Left colon (tissue), 2 donors: ENCODE measurements at regions not wholly inside any gene's neighbourhood (a gene's known extent, or its start where the extent isn't known, plus 50 kb on each side); places are given as distances from the start of the nearest gene placed in this dataset.
"Not testable (repeated sequence)": the region's sequence is repeated elsewhere in the genome, so short reads cannot be mapped to it uniquely, and the experiment has no call there.

Experiments used
- ATAC-seq: fragments of 200-7000 bp; cut with Tn5 transposase; one replicate; pipeline ENCODE4 v1.9.1; 2020; ENCODE audit warnings: mild to moderate bottlenecking, moderate library complexity
- DNase-seq, 2 donors: peaks; one replicate each; pipeline ENCODE4 v3.0.0-alpha.2; 2020
- intact Hi-C, 2 donors: fragments of 100-400 bp; cut with DNase I in 1 of 2; cut with micrococcal nuclease in 1 of 2; formaldehyde crosslinking; loops; one replicate each; pipeline versions ENCODE4 v1.11.2 to v1.14.0; 2022; cut with DNase I, micrococcal nuclease
- donor health status: DM: no; HTN: no; CAD: no.
- donor health status: DM: yes; HTN: yes; CAD: no.

DNA sequence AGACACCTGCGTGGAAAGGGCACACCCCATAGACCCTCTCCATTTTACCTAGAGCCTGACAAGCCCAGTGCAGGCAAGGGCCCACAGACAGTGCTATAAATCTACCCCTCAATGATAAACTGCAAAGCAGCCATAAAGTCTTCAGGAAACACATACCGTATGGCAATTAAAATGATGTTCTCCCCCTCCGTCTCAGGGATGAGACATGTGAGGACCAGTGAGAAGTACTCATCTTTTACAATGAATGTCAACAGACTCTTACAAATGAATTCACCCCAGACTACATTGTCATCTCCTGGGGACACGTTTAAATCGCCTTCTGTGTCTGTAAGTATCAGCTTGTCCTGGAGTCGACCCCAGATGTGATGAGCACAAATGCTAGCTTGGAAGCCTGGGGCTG, 362.7 kb downstream of the ADGRD1 start:
- ATAC-seq (no peak), DNase-seq (no peak)
- intact Hi-C loops: no loop called here

DNA sequence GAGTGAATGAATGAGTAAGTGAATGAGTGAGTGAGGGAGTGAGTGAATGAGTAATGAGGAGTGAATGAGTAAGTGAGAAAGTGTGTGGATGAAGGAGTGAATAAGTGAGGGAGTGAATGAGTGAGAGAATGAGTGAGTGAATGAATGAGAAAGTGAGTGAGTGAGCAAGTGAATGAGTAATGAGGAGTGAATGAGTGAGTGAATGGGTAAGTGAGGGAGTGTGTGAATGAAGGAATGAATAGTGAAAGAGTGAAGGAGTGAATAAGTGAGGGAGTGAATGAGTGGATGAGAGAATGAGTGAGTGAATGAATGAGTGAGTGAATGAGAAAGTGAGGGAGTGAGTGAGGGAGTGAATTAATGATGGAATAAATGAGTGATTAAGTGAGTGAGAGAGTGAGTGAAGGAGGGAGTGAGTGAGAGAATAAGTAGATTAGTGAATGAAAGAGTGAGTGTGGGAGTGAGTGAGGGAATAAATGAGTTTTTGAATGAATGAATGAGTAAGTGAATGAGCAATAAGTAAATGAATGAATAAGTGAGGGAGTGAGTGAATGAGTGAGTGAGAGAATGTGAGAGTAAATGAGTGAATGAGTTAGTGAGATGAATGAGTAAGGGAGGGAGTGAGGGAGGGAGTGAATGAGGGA, 364.5 kb downstream of the ADGRD1 start:
- DNase-seq: no peak
- no peak for ATAC-seq
- intact Hi-C loops: no loop called here

DNA sequence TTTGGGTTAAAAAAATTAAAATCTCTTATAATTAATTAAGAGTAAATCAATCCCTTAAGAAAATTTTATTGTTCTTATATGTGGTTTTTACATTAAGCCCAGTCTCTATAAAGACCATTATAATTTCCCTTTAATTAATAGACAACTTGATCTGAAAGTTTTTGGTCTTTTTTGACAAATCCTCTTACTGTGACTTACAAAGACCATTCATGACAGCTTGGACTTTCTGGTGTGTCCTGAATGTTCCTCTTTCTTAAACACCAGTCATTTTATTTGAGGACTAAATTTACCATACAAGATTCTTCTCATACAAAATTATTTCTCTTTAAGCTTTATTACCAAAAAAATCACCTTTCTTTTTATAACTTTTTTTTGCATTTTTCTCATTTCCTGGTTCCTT, 368.3 kb downstream of the ADGRD1 start:
- ATAC-seq (no peak), DNase-seq (no peak)
- intact Hi-C loops: no loop called here

DNA sequence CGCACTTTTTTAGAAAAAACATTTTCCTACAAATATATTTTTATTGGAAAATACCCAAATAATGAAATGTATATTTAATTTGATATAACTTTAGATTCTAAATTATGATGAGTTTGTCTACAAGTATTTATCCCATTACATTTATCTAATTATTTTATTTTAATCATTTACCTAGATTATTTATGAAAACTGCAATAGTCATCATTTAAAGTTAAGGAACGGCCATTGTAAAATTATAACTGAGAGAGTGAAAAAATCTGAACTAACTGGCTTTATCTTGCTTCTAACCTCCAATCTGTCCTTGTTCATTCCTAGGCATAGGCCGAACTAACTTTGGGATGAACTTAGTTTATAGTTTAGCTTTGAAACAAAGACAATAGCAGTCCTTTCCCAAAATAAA, 368.8 kb downstream of the ADGRD1 start:
- intact Hi-C loops, ATAC-seq, DNase-seq: not testable (repeated sequence)

DNA sequence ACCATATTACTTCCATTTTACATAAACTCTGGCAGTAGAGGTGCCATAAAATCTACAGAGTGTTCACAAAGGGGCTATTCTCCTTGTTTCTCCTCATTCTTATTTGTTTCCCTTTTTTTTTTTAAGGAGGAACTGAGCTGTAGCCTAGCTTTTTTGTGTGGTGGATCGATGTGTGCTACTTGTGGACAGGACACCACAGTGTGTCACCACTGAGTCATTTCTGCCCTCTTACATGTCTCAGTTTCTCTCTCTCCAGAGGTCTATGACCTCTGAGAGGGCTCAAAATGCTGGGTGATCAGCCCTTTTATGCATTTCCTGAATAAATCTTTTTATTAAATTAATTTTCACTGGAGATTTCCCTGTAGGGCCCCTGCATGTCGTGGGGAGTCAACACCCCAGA, 370.2 kb downstream of the ADGRD1 start:
- intact Hi-C loops: no loop called here
- DNase-seq (no peak), ATAC-seq (no peak)

DNA sequence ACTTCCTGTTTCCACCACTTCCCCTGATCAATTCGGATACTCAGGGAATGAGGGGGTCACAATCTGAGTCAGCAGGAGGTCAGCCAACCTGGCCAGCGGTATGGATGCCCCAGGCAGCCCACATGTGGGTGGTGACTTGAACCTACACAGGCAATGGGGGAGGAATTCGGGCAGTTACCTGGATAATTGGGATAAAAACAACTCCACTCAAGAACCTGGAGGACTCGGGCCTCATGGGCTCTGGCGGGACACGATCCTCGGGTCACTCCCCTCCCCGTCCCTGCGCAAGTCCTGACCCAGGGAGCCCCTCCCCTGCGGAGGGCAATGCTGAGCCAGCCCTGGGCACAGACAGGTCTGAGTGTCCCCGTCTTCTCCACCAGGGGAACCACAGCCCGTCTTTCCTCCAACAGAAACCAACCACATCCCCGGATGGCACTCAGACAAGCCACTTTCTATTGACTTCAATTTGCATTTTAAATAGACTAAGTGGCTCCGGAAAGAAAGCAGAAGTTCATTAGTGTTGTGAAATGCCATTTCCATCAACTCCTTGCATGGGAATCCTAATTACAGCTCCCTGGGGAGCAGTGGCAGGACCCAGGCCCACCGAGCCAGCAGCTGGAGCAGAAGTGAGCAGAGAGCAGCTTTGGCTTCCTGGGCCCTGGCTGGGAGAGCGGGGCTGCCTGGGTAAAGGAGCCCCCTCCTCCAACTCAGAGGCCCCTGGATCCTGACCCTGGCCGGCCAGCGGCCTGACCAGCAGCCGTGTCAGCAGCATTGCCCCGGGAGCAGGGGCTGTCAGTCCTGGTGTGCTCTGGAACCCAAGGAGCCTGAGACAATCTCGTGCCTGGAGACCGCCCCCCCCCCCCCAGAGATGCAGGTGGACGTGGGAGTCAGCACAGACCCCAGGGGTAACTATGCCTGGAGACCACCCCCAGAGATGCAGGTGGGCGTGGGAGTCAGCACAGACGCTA, 374.1 kb downstream of the ADGRD1 start:
- no peak for DNase-seq
- intact Hi-C loops: no loop called here
- ATAC-seq: no peak

DNA sequence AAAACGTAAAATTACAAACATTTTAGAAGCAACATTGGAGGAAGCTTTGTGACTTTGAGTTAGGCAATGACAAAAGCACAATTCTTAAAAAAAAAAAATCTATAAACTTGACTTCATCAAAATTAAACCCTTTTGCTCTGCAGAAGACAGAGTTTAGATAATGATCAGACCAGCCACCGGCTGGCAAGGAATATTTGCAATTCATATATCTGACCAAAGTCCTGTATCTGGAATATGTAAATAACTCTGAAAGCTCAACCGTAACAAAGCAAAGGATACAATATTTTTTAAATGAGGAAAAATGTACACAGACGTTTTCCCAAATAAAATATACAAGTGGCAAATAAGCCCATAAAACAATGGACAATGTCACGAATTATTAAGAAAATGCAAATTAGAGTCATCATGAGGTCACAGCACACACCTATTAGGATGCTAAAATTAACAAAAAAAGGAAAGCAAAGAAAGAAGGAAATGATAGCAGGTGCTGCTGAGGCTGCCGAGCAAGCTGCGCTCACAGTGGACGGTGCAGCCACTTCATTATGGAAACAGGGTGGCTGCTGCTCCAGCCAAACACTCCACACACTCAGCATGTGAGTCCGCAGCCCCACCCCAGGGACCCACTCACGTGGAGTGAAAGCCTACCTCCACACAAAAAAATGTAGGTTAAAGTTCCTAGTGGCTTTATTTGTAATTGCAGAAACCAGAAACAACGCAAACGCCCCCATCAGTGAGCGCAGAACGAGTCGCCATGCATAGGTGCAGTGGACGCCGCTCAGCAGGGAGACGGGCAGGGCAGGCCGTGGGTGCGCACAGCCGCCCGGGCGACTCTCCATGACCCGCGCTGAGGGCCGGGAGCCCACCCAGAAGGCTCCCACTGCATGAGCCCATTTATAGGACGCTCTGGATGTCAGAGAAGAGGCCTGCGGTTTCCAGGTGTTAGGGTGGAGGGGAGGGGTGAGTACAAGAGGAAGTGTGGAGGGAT, 375.4 kb downstream of the ADGRD1 start:
- intact Hi-C loops, DNase-seq, ATAC-seq: not testable (repeated sequence)

DNA sequence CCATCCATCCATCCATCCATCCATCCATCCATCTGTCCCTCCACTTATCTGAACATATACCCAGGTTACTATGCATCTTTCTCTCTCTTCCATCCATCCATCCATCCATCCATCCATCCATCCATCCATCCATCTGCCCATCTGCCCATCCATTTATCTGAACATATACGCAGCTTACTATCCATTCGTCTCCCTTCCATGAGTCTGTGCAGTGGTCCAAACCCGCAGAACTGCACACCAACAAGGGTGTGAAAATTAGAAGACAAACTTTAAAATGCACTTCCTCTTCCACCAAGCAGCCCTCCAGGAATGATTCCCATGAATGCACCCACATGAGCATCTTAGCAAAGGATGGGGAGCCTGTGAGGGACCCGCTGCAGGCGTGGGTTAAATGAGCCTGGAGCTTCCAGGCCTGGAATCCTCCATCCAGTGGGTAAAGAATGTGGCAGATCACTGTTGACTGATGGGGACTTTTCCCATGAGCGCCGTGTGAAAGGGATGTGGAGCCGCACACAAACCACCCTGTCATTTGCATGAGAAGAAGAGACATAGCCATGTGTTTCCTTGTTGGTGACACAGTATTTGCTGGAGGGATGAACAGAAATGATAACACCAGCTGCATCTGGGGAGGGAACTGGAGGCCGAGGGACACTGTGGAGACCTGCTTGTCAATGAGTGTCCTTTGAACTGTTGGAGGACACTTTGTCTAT, 376.6 kb downstream of the ADGRD1 start:
- ATAC-seq: no peak

DNA sequence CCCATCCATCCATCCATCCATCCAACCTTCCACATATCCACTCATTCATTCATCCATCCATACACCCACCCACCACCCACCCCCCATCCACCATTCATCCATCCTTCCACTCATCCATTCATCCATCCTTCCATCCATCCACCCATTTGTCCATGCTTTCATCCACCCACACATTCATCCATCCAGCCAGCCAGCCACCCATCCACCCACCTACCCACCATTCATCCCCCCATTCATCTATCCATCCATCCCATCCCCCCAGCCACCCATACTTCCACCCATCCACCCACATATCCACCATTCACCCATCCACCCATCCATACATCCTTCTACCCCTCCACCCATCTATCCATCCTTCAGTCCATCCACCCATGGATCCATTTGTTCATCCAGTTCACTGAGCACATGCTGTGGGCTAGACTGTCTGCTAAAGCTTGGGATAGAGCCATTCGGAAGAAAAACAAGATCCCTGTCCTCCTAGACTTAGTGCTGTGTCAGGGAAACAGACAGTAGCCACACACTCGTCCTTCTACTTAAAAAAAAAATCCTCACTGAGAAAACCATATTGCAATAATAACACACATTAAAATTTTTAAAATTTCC, 377.5 kb downstream of the ADGRD1 start:
- DNase-seq (no peak), ATAC-seq (no peak)
- intact Hi-C loops: no loop called here

More for the DNA sequence above, 376.6 kb downstream of the ADGRD1 start:
- no peak for DNase-seq
- intact Hi-C loops: no loop called here

DNA sequence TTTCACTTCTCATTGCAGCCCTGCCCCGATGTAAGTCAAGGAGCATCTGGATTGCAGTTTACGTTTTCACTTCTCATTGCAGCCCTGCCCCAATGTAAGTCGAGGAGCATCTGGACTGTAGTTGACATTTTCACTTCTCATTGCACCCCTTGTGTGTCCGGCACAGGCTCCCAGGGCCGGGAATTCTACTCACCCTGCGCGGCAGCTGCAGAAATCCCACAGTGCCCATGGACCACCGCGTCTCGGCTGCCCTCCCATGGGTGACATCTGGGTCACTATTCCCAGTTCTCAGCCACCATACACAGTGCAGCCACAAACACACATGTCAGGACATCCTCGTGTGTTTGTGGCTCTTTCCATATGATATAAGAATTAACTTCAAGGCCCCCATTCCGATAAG, 378.5 kb downstream of the ADGRD1 start:
- intact Hi-C loops: no loop called here
- ATAC-seq: no peak
- DNase-seq: no peak

DNA sequence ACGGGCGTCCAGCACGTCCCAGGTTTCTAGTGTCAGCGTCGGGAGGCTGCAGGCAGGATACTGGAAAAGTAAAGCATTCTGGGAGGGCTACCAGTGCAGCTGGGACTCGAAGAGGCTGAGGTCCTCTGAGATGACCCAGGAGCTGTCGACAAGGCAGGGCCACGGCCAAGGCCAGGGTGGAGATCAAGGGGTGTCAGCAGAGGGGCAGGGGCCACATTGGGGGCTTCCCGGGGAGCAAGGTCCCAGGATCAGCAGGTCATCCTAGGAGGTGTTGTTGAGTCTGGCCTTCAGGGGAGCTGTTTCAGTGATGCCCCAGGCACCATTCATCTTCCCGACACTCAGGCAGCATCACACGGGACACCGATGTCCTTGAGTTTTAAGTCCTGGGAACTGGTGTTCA, 377.8 kb upstream of the SFSWAP start:
- ATAC-seq (no peak), DNase-seq (no peak)
- intact Hi-C loops: no loop called here

DNA sequence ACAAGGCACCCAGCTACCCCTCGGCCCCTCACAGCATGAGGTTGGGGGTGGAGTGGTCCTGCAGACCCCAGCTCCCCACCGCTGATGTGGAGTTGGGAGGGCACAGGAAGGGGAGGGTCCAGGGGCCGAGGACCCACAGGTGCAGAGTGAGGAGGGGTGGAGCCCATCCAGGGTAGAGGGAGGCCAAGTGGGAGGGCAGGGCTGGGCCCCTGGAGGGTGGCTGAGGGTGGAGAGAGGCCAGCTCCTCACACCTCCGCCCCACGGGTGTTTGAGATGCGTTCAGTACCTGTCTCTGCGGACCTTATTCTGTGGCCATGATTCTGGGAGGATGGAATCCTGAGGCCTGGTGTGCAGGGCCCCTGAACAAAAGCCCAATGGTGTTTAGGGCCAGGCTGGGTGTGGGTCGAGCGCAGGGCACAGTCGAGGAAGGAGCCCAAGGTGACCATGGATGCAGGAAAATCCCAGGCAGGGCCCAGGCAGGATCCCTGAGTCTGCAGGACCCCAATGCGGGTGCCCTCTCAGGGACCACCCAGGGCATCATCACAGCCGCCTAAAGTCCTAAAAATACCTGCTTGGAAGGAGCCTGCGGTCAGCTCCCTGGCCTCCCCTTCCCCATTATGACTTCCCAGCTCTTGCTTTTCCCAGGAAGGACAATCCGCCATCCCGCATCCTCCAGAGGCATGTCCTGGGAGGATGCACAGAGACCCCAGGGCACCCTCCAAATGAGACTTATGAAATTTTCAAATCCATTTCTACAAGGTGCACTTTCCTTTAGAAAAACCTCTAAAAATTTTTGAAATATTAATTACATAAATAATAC, 377.1 kb upstream of the SFSWAP start:
- DNase-seq (no peak), ATAC-seq (no peak)
- intact Hi-C loops: no loop called here

DNA sequence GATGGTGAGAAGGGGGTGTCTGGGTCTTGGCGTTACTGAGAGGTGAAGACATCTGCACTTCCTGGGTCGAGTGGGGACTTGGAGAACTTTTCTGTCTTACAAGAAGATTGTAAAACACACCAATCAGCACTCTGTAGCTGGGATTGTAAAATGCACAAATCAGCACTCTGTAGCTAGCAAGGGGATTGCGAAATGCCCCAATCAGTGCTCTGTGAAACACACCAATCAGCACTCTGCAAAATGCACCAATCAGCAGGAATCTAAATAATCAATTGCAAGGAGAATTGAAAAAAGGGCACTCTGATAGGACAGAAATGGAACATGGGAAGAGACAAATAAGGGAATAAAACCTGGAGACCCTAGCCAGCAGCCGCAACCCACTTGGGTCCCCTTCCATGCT, 376.1 kb upstream of the SFSWAP start:
- intact Hi-C loops: no loop called here
- no peak for ATAC-seq
- DNase-seq: no peak

DNA sequence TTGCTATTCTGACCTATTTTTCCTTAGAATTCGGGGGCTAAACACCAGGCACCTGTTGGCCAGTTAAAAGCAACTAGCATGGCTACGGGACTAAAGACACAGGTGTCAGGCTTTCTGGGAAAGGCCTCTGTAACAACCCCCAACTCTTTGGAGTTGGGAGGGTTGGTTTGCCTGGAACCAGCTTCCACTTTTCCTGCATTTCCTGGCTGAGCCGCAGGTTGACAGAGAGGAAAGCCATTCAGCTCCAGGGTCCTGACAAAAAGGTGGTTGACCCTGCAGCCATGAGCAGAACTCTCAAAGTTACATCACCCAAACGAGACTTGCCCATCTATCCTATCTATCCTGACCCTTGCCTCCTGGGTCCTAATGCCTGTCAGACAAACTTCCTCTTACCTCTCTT, 375.4 kb upstream of the SFSWAP start:
- ATAC-seq: no peak

DNA sequence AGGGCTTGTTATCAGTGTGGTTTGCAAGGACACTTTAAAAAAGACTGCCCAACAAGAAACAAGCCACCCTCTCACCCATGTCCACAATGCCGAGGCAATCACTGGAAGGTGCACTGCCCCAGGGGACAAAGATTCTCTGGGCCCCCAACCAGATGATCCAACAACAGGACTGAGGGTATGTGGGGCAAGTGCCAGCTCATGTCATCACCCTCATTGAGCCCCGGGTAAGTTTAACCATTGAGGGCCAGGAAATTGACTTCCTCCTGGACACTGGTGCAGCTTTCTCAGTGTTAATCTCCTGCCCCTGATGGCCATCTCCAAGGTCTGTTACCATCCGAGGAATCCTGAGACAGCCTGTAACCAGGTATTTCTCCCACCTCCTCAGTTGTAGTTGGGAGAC, 373.0 kb upstream of the SFSWAP start:
- intact Hi-C loops, ATAC-seq, DNase-seq: not testable (repeated sequence)

More for the DNA sequence above, 375.4 kb upstream of the SFSWAP start:
- intact Hi-C loops: no loop called here
- no peak for DNase-seq

DNA sequence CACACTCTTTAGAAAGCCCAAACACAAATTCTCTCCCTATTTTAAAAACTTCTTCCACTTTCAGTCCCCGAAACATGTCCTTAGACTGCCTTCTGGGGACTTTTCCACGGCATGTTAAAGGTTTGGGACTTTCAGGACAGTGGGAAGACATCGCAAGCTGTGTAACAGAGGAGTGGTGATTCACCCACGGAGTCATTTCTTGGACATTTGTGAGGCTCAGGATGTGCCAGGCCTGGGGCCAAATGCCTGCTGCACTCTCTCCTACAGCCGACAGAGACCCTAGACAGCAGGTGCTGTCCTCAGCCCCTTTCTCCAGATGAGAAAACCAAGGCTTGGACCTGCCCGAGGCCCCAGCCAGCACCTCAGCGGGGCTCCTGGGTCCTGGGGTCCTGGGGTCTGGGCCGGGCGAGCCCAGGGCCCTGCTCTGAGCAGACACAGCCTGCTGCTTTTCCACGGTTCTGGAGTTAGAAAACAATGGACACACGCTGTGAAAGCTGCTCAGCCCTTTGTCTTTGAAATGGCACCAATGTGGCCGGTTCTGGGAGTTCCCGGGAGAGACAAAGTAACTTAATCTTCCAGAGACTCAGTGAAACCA, 370.2 kb upstream of the SFSWAP start:
- no peak for DNase-seq
- intact Hi-C loops: no loop called here
- no peak for ATAC-seq

DNA sequence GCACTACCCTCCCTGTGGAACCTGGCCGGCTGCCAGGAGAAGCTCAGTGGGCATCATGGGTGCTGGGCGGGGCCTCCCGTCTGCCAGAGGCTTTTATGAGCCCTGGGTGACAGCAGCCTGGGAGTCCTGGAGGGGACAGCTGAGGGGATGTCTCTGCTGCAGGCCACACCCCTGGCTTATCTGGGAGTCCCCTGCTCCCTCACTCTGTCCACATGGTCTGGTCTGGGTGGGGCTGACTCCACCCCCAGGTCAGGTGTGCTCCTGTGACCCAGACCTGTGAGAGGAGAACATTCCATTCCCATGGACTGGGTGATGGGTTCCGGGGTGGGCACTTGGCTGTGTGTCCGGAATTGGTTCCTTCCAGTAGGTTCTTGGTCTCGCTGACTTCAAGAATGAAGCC, 369.3 kb upstream of the SFSWAP start:
- intact Hi-C loops, DNase-seq, ATAC-seq: not testable (repeated sequence)
